Smooth muscle cell of the brain vasculature (primary cell): ENCODE measurements at regions not wholly inside any gene's neighbourhood (a gene's known extent, or its start where the extent isn't known, plus 50 kb on each side); places are given as distances from the start of the nearest gene placed in this dataset.

Experiments used
- DNase-seq: peaks from one replicate; pipeline ENCODE4 v3.0.0-alpha.2; 2012; ENCODE audit warnings: low read depth, low spot score

GRCh38 chr20:20993372-20993771 is 112.8 kb downstream of the LINC00237 start:
- no peak for DNase-seq

GRCh38 chr20:20992686-20993360 is 113.3 kb downstream of the LINC00237 start:
- no peak for DNase-seq

GRCh38 chr20:20992277-20992676 is 113.9 kb downstream of the LINC00237 start:
- no peak for DNase-seq

GRCh38 chr20:20989081-20989480 is 117.1 kb downstream of the LINC00237 start:
- DNase-seq, result no peak

GRCh38 chr20:20979934-20980333 is 126.2 kb downstream of the LINC00237 start:
- DNase-seq, result no peak

- DNase-seq, result no peak
Measured at GRCh38 chr20:20977786-20978185, 128.4 kb downstream of the LINC00237 start.

- DNase-seq, result no peak
Measured at GRCh38 chr20:20972490-20972889, 133.7 kb downstream of the LINC00237 start.

GRCh38 chr20:20971810-20972209 is 134.3 kb downstream of the LINC00237 start:
- no peak for DNase-seq

- DNase-seq, result no peak
Measured at GRCh38 chr20:20970841-20971240, 135.3 kb downstream of the LINC00237 start.

GRCh38 chr20:20969701-20970280 is 136.4 kb downstream of the LINC00237 start:
- no peak for DNase-seq

GRCh38 chr20:20967564-20968184 is 138.5 kb downstream of the LINC00237 start:
- no peak for DNase-seq

GRCh38 chr20:20966171-20966570 is 140.0 kb downstream of the LINC00237 start:
- DNase-seq, result no peak

- no peak for DNase-seq
Measured at GRCh38 chr20:20959031-20959755, 147.0 kb downstream of the LINC00237 start.

GRCh38 chr20:20956513-20956931 is 149.6 kb downstream of the LINC00237 start:
- DNase-seq, result no peak

GRCh38 chr20:20955892-20956291 is 150.3 kb downstream of the LINC00237 start:
- no peak for DNase-seq

GRCh38 chr20:20953738-20954618 is 152.2 kb downstream of the LINC00237 start:
- no peak for DNase-seq

- DNase-seq, result no peak
Measured at GRCh38 chr20:20950620-20951019, 155.5 kb downstream of the LINC00237 start.

GRCh38 chr20:20946122-20946759 is 159.9 kb downstream of the LINC00237 start:
- no peak for DNase-seq

GRCh38 chr20:20941468-20941889 is 164.7 kb downstream of the LINC00237 start:
- DNase-seq, result no peak

- no peak for DNase-seq
Measured at GRCh38 chr20:20939006-20939405, 167.2 kb downstream of the LINC00237 start.

GRCh38 chr20:20938599-20938998 is 167.6 kb downstream of the LINC00237 start:
- no peak for DNase-seq
